Mesothelial cell of epicardium (in vitro differentiated cells): ENCODE measurements at regions not wholly inside any gene's neighbourhood (a gene's known extent, or its start where the extent isn't known, plus 50 kb on each side); places are given as distances from the start of the nearest gene placed in this dataset.

Experiments used
- DNase-seq, 2 experiments: peaks; one replicate each; pipeline ENCODE4 v3.0.0; 2021; ENCODE audit warnings: low spot score in 2 of 2; ENCODE audit not compliant: unreplicated experiment in 2 of 2
- H3K27ac Mint-ChIP-seq: 2 replicates; pipeline ENCODE4 v1.8.0; 2021; ENCODE audit warnings: mixed read lengths
- H3K27me3 Mint-ChIP-seq: 2 replicates; pipeline ENCODE4 v1.8.0; 2021; ENCODE audit warnings: low read depth, mixed read lengths
- H3K36me3 Mint-ChIP-seq: 2 replicates; pipeline ENCODE4 v1.8.0; 2021; ENCODE audit warnings: mixed read lengths
- H3K4me1 Mint-ChIP-seq: 2 replicates; pipeline ENCODE4 v1.8.0; 2021; ENCODE audit warnings: mixed read lengths
- H3K4me3 Mint-ChIP-seq: 2 replicates; pipeline ENCODE4 v1.8.0; 2021; ENCODE audit warnings: mild to moderate bottlenecking, moderate library complexity, mixed read lengths
- H3K9me3 Mint-ChIP-seq: 2 replicates; pipeline ENCODE4 v1.8.0; 2021; ENCODE audit warnings: mixed read lengths
- CTCF ChIP-seq: fragments of 200-600 bp; sonication (generic); IDR thresholded peaks from one replicate; pipeline ENCODE4 v1.5.0; 2021; ENCODE audit warnings: antibody characterized with exemption; ENCODE audit not compliant: unreplicated experiment

GRCh38 chr6:53216301-53216700 lies 67.7 kb upstream of the GCM1 start:
- Mint-ChIP-seq H3K9me3 (peaks cover 4% of the 10 kb centered on the region), H3K4me1 (peaks cover 3% of the 10 kb centered on the region), H3K36me3 (no peaks in the 10 kb centered on the region), H3K4me3 (no peak overlapping the region), H3K27ac (no peak overlapping the region), H3K27me3 (no peaks in the 10 kb centered on the region)
- no peak for TF ChIP-seq CTCF
- DNase-seq = no peak

- TF ChIP-seq CTCF = no peak
- DNase-seq = no peak
- peaks cover 3% of the 10 kb centered on the region for H3K4me1 Mint-ChIP-seq
- no peaks in the 10 kb centered on the region for H3K36me3 Mint-ChIP-seq
- H3K27ac Mint-ChIP-seq = no peak overlapping the region
- no peaks in the 10 kb centered on the region for H3K27me3 Mint-ChIP-seq
- H3K4me3 Mint-ChIP-seq = no peak overlapping the region
- peaks cover 4% of the 10 kb centered on the region for H3K9me3 Mint-ChIP-seq
These were observed 65.5 kb upstream of the GCM1 start for GRCh38 chr6:53214172-53214571.

- Mint-ChIP-seq H3K27ac (no peak overlapping the region), H3K4me1 (no peaks in the 10 kb centered on the region), H3K9me3 (no peaks in the 10 kb centered on the region), H3K36me3 (no peaks in the 10 kb centered on the region), H3K27me3 (no peaks in the 10 kb centered on the region), H3K4me3 (no peak overlapping the region)
- no peak for TF ChIP-seq CTCF
- DNase-seq = no peak
These were observed 62.2 kb upstream of the GCM1 start for GRCh38 chr6:53210811-53211210.

- no peak for DNase-seq
- no peaks in the 10 kb centered on the region for H3K4me1 Mint-ChIP-seq
These were observed 61.0 kb upstream of the GCM1 start for GRCh38 chr6:53209681-53210080.

GRCh38 chr6:53205778-53206177 lies 57.1 kb upstream of the GCM1 start:
- no peaks in the 10 kb centered on the region for H3K4me1 Mint-ChIP-seq
- no peak for DNase-seq
- TF ChIP-seq CTCF = no peak
- H3K27ac Mint-ChIP-seq = no peak overlapping the region
- no peaks in the 10 kb centered on the region for H3K27me3 Mint-ChIP-seq
- H3K36me3 Mint-ChIP-seq = no peaks in the 10 kb centered on the region
- H3K4me3 Mint-ChIP-seq = no peak overlapping the region
- no peaks in the 10 kb centered on the region for H3K9me3 Mint-ChIP-seq

More at GRCh38 chr6:53209681-53210080, 61.0 kb upstream of the GCM1 start:
- Mint-ChIP-seq H3K27me3 (no peaks in the 10 kb centered on the region), H3K36me3 (no peaks in the 10 kb centered on the region), H3K9me3 (no peaks in the 10 kb centered on the region), H3K4me3 (no peak overlapping the region), H3K27ac (no peak overlapping the region)
- no peak for TF ChIP-seq CTCF

- H3K27ac Mint-ChIP-seq = no peak overlapping the region
- TF ChIP-seq CTCF = no peak
- no peaks in the 10 kb centered on the region for H3K9me3 Mint-ChIP-seq
- no peaks in the 10 kb centered on the region for H3K27me3 Mint-ChIP-seq
- H3K4me1 Mint-ChIP-seq = no peaks in the 10 kb centered on the region
- no peaks in the 10 kb centered on the region for H3K36me3 Mint-ChIP-seq
- no peak overlapping the region for H3K4me3 Mint-ChIP-seq
- DNase-seq = no peak
These were observed 54.8 kb upstream of the GCM1 start for GRCh38 chr6:53203483-53203882.
